Epithelial cell of esophagus (primary cell): ENCODE measurements at regions not wholly inside any gene's neighbourhood (a gene's known extent, or its start where the extent isn't known, plus 50 kb on each side); places are given as distances from the start of the nearest gene placed in this dataset.

ENCODE experiments used
- DNase-seq: peaks from one replicate; pipeline ENCODE4 v3.0.0; 2010; ENCODE audit warnings: low read depth
- H3K4me3 ChIP-seq: 2 replicates; pipeline ENCODE4 v1.5.1; 2011; ENCODE audit warnings: mild to moderate bottlenecking, low read length, control low read depth
- TF ChIP-seq, protein P1 (sequence below): IDR thresholded peaks from 2 replicates; pipeline ENCODE4 v1.5.1; 2011; ENCODE audit warnings: low read depth, mild to moderate bottlenecking, low read length, control low read depth, inconsistent platforms; ENCODE audit not compliant: insufficient read depth; ENCODE audit errors: missing control alignments

DNA sequence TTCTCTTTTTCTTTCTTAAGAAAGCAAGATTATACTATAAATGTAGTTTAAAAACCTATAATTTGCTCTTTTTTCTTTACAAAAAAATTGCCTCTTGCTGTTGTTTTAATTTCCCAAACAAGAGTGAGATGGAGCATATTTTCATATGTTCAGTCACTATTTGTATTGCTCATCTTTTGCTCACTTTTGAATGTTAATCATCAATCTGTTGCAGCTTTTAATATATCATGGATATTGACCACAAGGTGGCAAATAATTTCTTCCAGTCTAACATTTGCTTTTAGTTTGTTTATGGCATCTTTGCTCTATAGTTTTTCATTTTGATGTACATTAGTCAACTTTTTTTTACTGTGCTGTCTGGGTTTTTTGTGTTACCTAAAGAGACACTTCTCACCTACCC lies 112.6 kb upstream of the THRB start:
- TF ChIP-seq, protein P1, sequence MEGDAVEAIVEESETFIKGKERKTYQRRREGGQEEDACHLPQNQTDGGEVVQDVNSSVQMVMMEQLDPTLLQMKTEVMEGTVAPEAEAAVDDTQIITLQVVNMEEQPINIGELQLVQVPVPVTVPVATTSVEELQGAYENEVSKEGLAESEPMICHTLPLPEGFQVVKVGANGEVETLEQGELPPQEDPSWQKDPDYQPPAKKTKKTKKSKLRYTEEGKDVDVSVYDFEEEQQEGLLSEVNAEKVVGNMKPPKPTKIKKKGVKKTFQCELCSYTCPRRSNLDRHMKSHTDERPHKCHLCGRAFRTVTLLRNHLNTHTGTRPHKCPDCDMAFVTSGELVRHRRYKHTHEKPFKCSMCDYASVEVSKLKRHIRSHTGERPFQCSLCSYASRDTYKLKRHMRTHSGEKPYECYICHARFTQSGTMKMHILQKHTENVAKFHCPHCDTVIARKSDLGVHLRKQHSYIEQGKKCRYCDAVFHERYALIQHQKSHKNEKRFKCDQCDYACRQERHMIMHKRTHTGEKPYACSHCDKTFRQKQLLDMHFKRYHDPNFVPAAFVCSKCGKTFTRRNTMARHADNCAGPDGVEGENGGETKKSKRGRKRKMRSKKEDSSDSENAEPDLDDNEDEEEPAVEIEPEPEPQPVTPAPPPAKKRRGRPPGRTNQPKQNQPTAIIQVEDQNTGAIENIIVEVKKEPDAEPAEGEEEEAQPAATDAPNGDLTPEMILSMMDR, result no peak
- H3K4me3 ChIP-seq, result no peak overlapping the region
- DNase-seq, result no peak

DNA sequence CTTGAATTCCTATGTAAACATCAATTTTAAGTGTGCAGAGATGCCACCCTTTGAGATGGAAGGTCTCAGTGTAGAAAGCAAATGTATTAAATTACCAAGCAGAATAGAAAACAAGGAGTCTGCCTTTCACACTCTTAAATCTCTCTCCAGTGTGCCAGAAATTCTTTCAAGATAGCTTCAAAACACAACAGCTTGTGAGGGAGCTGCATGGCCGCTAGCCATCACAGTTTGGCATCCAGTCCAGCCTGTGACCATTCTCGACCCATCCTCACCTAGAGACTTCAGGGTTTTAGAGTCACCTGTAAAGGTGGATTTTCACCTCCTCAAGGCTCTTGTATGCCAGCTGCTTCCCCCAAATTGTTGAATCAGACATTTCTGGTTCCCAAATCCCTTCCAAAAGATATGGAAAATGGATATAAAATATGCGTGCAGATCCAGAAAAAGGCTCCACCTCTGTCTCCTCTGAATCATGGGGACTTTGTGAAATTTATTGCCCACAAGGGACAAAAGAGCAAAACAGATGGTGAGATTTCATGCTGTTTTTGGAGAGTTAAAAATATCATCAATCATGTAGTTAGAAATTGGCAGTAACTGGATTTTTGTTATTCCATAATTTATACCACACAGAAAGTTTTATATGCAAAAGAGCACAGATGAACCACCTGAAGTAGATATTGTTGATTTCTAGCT lies 114.2 kb upstream of the THRB start:
- H3K4me3 ChIP-seq, result no peak overlapping the region
- DNase-seq, result no peak
- TF ChIP-seq, protein P1, result no peak

DNA sequence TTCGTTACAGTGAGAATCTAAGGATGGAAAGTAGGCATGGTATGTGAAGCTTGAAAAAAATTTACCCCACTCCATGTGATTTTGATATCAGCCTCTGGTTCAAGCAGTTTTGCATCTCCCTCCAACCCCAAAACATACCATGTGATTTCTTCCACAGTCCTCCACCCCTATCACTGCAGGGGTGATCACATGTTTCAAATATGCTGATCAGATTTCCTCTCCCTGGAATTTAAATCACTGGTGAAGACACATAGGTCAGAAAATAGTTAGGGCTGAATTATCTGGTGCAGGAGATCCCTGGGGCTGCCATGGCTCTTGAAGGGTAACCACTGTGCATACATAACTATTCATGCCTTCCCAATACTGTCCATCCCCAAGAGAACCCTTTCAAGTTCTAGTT lies 119.7 kb upstream of the THRB start:
- H3K4me3 ChIP-seq, result no peak overlapping the region
- TF ChIP-seq, protein P1, result no peak
- no peak for DNase-seq

DNA sequence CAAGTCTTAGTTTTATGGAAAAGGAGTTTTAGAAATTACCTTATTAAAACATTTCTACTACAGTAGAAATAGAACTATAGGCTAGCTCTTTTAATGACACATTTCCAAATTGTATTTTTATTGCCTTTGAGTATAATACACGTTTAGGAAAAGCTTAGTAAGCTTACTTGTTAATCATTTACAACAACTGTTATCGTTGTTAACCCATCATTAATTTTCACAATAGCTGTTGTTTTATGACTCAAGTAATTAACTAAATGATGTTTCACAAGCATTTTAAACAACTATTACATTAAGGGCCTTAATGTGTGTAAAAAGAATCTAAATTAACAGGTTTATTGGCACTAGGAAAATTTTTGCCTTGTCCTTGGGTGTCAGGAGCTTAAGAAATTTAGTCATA lies 120.5 kb upstream of the THRB start:
- TF ChIP-seq, protein P1, result no peak
- no peak for DNase-seq
- H3K4me3 ChIP-seq, result no peak overlapping the region

DNA sequence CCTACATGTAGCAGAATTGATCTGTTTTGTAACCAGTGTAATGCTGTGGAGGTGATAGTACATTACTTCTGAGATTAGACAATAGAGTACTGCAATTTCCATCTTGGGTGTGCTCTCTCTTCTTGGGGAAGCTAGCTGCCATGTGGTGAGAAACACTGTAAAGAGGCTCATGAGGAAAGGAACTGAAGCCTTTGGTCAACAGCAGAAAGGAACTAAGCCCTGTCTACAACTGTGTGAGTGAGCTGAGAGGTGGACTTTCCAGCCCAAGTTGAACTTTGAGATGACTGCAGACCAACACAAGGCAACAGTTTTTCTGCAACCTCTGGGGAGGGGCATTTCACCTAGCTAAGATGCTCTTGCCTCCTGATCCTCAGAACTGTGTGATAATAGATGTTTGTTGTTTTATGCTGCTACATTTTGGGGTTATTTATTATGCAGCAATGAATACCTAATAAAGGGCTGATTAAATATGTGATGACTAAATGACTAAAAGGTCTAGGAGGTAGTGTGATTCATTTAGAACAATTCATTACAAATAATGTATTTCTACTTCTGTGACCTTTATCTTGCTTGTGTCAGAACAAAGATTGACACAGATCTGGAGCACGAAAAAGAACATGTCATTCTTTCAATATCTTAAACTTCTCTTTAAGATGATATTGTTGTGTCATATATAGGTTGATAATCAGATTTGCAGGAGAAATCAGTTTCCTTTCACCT lies 121.6 kb upstream of the THRB start:
- DNase-seq, result peak; percentile 21
- TF ChIP-seq, protein P1, result no peak
- H3K4me3 ChIP-seq, result no peak overlapping the region

DNA sequence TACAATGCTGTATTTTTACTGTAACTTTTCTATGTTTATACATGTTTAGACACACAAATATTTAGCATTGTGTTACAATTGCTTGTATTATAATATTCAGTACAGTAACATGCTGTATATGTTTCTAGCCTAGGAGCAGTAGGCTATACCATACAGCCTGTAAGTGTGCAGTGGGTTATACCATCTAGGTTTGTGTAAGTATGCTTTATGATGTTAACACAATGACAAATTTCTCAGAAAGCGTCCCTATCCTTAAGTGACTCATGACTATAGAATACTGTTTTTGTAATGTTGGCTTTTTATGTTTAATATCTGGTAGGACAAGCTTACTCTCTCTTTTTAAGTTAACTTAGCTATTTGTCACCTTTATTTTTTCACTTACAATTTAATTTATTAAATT lies 127.5 kb upstream of the THRB start:
- no peak overlapping the region for H3K4me3 ChIP-seq
- DNase-seq, result peak; percentile 32
- TF ChIP-seq, protein P1, result no peak
